NCI-H460 (cell line): ENCODE measurements at regions not wholly inside any gene's neighbourhood (a gene's known extent, or its start where the extent isn't known, plus 50 kb on each side); places are given as distances from the start of the nearest gene placed in this dataset.

ENCODE experiments used
- DNase-seq: peaks from one replicate; pipeline ENCODE4 v3.0.0-alpha.2; 2016; ENCODE audit warnings: low read depth; ENCODE audit errors: extremely low read depth

GRCh38 chr22:46074771-46075551 lies 75.4 kb upstream of the PPARA start:
- no peak for DNase-seq

GRCh38 chr22:46075764-46076531 lies 74.4 kb upstream of the PPARA start:
- no peak for DNase-seq

- DNase-seq, result no peak
Observed at GRCh38 chr22:46076651-46077339, 73.5 kb upstream of the PPARA start.

- DNase-seq, result no peak
Observed at GRCh38 chr22:46077669-46078099, 72.6 kb upstream of the PPARA start.

GRCh38 chr22:46078241-46079092 lies 71.9 kb upstream of the PPARA start:
- DNase-seq, result no peak

GRCh38 chr22:46079093-46079860 lies 71.0 kb upstream of the PPARA start:
- DNase-seq, result no peak

GRCh38 chr22:46079861-46080821 lies 70.2 kb upstream of the PPARA start:
- peak; percentile 75 for DNase-seq

GRCh38 chr22:46081036-46081830 lies 69.1 kb upstream of the PPARA start:
- DNase-seq, result no peak

- no peak for DNase-seq
Observed at GRCh38 chr22:46081831-46082210, 68.5 kb upstream of the PPARA start.

- DNase-seq, result no peak
Observed at GRCh38 chr22:46082633-46083032, 67.7 kb upstream of the PPARA start.

- DNase-seq, result no peak
Observed at GRCh38 chr22:46083383-46084350, 66.7 kb upstream of the PPARA start.

GRCh38 chr22:46084376-46084775 lies 66.0 kb upstream of the PPARA start:
- no peak for DNase-seq

- peak; percentile 64 for DNase-seq
Observed at GRCh38 chr22:46084943-46085827, 65.1 kb upstream of the PPARA start.

- DNase-seq, result peak; percentile 80
Observed at GRCh38 chr22:46085828-46086576, 64.3 kb upstream of the PPARA start.
